Fibroblast of gingiva (primary cell): ENCODE measurements at regions not wholly inside any gene's neighbourhood (a gene's known extent, or its start where the extent isn't known, plus 50 kb on each side); places are given as distances from the start of the nearest gene placed in this dataset.

ENCODE experiments used
- DNase-seq: peaks from one replicate; pipeline ENCODE4 v3.0.0-alpha.2; 2011; ENCODE audit warnings: low read depth

DNA sequence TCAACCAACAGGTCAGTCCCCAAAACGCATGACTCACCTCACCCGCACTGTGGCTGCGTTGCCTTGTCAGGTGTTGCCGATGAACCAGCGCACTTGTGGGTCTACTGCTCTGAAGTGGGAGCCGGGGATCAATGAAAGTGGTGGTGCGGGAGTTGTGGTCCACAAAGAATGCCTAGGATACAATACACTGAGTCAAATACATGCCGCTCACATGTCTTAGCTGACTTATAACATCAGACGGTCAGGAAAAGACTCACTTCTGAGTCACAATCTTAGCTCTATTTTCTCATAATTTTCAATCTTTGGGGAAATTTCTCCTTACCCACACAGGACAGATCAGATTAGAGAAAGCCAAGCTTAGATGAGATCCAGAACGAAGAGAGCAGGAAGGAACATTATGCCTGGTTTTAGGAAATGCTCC lies 107.1 kb upstream of the STK17B start:
- DNase-seq: peak; percentile 2

- DNase-seq: no peak
Measured at GRCh38 chr2:196279541-196279940, 108.2 kb upstream of the STK17B start.

DNA sequence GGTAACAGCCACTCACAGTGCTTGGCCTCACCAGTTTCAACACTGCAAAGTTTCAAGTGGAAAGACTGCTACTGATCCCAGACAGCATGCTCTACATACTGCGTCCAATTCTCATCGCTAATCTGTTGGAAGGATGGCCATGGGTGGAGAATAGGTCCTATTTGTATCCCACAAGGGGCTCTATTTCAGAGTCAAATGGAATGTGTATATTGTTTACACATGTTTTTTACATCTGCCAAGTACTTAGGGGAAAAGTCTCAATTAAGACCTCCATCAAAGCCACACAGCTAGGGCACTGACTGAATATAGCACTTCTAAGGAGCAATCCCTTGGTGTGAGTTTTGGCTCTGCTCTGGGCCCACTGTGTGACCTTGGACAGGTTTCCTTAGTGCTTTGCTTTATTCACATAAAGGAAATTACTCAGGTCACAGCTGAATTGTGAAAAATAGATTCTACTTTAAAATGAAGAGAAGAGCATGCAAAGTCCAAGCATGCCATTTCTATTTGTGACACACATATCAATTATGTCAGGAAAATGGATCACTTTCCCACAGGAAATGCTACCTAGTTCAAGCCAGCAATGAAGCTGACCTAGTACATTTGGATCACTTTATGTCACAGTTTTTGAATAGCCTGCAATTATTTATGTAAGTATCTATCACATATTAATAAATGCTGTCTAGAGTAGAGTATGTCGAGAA lies 112.9 kb upstream of the STK17B start:
- DNase-seq: peak; percentile 77

DNA sequence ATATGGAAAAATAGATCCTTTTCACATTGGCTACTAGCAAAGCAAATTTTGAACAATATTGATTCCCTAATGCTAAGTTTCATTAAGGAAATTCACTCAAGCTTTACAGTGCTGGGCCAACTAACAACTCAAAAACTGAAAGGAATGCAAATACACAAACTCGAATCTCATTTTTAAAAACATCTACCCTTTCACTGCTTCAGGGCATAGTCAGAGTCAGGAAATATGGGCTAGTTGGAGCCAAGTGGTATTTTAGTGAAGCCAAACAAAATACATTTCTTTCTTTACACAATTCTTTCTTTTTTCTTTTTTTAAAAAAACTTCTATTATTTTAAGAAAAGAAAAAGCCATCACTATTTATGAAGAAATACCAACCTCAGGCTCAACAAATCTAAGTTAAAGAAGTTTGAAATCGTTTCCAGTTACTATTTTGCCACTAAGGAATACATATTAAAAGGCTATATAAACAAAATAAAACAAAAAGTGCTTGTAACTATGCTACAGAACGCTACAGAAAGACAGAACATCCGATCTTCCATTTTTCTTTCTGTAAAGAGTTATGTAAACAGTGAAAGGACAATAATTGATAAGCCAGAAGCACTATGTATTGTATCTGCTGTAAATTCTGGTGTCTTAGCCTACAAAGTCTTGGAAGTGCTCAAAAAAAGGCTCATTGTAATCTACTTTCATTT lies 113.6 kb upstream of the STK17B start:
- peak; percentile 83 for DNase-seq

- DNase-seq: no peak
Measured at GRCh38 chr2:196286821-196287220, 115.4 kb upstream of the STK17B start.

DNA sequence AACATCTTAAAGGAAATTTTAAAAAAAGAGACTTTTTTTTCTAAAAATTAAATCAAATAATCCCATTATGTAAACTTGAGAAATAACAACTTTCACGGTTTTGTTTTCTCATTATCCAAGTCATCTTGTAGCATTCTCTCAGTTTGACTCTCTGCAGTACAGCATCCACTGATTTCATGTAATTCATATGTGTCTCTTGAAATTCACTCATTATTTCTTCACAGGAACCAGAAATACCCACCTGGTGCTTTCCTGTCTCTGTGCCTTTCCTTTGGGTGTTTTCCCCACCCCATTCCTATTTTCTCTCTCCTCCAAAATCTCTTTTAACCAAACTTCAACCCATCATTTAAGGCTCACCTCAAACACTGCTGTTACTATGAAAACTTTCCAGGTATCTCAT lies 116.1 kb upstream of the STK17B start:
- no peak for DNase-seq

- DNase-seq: no peak
Measured at GRCh38 chr2:196288006-196288538, 116.7 kb upstream of the STK17B start.

- no peak for DNase-seq
Measured at GRCh38 chr2:196289000-196289399, 117.6 kb upstream of the STK17B start.

DNA sequence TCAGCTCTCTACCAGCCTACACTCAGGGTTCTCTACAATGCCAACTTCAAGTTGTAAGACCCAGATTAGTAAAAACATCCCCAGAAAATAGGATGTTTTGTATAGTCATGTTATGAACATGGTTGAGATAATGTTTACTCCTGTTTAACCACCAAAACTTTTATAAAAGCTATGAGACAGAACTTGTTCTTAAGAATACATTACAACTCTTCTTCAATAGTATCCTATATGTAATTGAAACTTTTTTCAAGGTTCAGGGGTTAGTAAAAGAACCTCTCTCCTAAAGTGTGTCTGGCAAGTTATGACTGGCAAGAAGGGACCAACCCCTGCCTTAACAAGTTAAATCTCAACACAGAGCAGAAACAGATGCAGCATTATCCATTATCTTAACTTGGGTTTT lies 118.8 kb upstream of the STK17B start:
- no peak for DNase-seq

DNA sequence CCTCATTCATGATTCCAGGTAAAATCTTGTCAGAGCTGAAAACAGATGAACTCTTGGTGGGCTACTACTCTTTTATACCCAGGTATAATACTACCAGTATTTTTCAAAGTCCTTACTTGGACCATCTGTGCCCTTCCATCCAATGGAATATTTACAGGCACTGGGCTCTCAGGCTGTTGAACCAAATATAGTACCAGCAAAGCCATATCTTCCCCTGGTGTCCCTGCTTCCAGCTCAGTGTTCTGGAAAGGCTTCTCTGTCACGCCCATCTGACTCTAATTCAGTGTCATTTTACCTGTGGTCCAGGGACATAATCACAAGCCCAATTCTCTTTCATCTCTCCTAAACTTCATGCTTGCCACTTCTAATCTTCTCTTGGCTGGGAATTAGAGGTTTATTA lies 119.2 kb upstream of the STK17B start:
- DNase-seq: no peak

DNA sequence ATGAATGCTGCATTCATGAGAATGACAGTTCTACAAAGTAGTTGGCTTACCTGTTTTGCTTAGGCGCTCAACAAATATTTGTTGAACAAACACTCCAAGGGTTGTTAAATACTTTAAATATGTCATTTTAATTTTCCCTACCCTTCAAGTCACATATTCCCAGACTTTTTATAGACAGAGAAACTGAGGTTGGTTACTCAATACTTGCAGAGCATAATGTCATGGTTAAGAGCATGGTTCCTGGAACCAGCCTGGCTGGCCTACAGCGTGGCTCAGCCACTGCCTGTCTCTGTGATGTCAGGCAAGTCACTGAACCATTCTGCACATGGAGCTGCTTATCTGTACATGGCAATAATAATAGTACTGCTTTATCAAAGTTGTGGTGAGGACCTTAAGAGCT lies 120.0 kb upstream of the STK17B start:
- no peak for DNase-seq

DNA sequence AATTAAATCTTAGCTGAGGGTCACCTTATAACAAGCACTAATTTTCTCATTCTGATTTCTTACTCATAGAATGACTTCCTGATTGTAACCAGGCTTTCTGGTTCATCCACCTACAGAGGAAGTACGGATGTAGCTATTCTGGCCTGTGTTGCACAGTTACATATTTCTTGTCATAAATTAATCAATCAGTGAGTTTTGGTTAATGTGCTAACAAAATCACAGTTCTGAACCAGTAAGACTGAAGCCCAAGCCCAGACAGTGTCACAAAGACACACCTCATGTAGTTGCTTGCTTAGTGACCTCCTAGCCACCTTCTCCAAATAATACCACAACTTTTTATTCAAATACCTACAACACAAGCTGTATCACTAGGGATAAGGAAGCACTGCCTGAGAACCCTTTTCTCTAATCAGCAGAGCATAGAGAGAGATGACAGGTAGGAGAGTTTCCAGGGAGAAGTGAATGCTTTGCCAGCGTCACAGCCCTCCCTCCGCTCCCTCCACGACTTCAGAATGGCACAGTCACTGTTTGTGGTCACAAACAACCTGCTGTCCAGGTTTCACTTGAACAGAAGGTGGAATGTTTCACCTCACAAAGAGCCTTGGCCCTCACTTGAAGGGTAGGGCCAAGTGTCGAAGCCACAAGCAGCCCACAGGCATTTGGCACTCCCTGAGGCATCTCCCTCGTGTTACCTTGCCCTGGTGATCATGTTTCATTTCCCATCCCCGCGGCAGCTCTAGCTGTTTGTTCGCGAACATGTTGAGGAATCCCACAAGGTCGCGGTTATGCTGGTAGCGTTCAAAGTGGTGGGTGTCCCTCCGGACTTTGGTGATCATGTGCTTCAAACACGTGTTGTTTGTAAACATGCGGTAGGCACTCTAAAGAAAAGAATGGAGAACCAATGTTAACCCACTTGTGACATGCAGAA lies 120.8 kb upstream of the STK17B start:
- peak; percentile 33 for DNase-seq

- peak; percentile 85 for DNase-seq
Measured at GRCh38 chr2:196293751-196294515, 122.6 kb upstream of the STK17B start.

DNA sequence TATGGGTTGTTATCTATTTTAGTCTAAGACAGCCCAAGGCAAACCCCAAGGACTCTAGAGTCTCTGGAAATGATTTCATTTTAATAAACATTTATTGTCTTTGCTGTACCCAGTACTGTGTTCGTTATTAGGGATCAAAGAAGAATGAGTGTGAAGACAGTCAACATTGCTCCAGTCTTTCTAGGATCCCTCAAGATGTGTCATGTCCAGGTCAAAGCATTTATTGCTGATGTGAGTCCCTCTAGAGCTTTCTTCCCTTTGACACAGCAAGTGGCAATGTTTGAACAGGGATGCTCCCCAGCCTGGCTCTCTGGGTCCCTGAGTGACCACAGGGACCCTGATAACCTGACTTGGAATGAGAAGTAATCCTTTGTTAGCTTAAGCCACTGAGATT lies 123.1 kb upstream of the STK17B start:
- no peak for DNase-seq

DNA sequence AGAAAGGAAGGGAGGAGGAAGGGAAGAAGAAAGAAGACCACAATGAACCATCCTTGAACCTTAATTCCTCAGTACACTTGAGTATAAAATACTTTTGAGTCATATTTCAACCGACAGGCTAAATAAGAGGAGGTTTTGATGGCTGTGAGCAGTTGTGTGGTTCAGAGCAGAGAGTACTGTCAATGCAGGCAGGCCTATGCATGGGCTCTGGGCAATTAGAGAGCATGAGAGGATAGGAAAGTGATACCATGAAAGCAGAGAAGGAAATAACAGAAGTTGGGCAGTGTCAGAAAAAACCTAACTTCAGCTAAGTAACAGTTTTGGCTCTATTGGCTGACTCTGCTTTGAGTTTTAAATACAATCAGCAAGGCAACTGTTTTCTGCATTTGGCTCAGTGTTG lies 123.6 kb upstream of the STK17B start:
- DNase-seq: no peak

- DNase-seq: peak; percentile 29
Measured at GRCh38 chr2:196298106-196298723, 126.8 kb upstream of the STK17B start.

DNA sequence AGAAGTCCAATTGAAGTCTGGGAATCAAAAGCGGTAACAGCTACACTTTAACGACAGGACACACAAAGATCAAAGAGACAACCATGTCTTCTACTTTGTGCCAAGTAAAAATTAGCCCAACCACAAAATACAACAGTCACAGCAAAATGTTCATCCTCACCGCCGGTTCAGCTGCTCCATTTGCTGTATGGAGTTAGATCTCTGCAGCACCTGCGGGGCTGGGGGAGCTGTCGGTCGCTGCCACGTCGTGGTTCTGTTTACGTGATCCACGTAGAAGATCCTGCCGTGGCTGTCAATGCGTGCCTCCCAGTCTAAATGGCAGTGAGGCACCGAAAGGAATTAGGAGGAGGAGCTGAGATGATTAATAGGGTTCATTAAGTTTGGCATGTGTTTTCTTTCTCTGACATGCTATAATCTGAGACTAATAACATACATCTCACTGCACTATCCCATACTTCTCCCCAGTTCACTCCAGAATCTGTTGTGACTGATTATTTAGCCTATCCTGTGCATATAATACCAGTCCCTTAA lies 136.5 kb upstream of the STK17B start:
- DNase-seq: no peak

GRCh38 chr2:196309691-196310090 lies 138.3 kb upstream of the STK17B start:
- peak; percentile 47 for DNase-seq

DNA sequence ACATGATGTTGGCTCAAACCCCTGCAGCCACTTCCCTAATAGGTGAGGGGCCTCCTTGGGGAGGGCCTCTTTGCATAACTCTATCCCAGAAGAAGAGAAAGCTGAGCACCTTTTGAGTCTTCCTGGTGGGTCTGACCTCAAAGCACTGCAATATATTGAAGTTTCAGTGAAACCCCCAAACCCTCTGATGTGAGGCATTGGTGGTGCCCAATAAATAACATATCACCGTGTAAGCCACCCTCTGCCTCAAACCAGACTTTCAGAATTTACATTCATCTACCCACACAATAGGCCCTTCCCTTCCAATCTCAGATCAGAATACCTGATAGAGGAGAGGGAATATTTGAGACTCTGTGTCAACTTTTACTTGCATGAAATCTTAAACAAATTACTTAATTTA lies 142.8 kb upstream of the STK17B start:
- DNase-seq: no peak

DNA sequence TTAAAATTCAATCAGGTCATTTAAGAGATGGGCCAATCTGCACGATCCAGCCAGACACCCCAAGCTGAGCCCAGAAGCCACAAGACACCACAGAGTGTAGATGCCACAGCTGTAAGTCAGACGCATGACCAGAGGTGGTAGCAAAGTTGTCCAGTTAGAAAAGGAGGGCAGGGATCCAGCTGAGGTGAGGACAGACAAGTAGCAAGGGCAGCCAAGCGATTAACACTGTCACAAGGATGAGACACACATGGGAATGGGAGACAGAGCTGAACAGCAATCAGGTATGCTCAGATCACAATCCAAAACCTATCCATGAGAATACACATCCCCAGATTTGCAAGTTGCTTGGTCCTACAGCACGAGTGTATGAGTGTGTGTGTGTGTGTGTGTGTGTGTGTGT lies 143.4 kb upstream of the STK17B start:
- no peak for DNase-seq
